OCI-LY7 (cell line): ENCODE measurements at regions not wholly inside any gene's neighbourhood (a gene's known extent, or its start where the extent isn't known, plus 50 kb on each side); places are given as distances from the start of the nearest gene placed in this dataset.

Experiments
- EZH2phosphoT487 ChIP-seq: fragments of 200-600 bp; sonication (generic); IDR thresholded peaks from 2 replicates; pipeline ENCODE4 v1.6.1; 2018; ENCODE audit warnings: low read depth, borderline replicate concordance, mild to moderate bottlenecking, mixed run types, antibody characterized with exemption, low read length, moderate library complexity, mixed read lengths
- TF ChIP-seq, protein P1 (sequence below): fragments of 200-600 bp; sonication (generic); conservative IDR thresholded peaks from 2 replicates; pipeline ENCODE4 v1.5.1; 2014; ENCODE audit warnings: mild to moderate bottlenecking, antibody characterized with exemption, low read length, moderate library complexity, mixed read lengths

DNA sequence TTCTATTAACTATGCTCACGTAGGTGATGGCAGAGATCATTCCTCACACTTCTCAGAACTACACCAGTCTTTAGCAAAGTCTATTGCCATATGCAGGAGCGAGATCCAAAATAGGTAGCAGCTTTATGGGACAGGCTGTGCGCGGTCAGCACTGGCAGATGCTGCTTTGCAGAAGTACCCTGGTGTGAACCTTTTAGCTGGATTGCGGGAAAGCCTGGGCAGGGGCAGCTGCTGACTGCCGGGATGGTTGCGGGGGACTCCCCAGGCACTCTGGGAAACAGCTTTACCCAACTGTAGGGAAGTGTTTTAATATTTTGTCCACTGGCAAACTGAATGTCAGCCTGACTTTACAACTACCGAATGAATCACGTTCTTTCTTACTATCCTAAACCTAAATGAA, 251.3 kb downstream of the HS3ST3A1 start:
- TF ChIP-seq, protein P1, sequence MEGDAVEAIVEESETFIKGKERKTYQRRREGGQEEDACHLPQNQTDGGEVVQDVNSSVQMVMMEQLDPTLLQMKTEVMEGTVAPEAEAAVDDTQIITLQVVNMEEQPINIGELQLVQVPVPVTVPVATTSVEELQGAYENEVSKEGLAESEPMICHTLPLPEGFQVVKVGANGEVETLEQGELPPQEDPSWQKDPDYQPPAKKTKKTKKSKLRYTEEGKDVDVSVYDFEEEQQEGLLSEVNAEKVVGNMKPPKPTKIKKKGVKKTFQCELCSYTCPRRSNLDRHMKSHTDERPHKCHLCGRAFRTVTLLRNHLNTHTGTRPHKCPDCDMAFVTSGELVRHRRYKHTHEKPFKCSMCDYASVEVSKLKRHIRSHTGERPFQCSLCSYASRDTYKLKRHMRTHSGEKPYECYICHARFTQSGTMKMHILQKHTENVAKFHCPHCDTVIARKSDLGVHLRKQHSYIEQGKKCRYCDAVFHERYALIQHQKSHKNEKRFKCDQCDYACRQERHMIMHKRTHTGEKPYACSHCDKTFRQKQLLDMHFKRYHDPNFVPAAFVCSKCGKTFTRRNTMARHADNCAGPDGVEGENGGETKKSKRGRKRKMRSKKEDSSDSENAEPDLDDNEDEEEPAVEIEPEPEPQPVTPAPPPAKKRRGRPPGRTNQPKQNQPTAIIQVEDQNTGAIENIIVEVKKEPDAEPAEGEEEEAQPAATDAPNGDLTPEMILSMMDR = no peak
- TF ChIP-seq EZH2phosphoT487 = no peak
